ENCODE measurements at regions not wholly inside any gene's neighbourhood (a gene's known extent, or its start where the extent isn't known, plus 50 kb on each side); places are given as distances from the start of the nearest gene placed in this dataset.

GRCh38 chr1:87887100-87887499, 558.4 kb downstream of the LMO4 start:
- intact Hi-C loops (cut with DNase I) = no loop called here
- no peaks in the 10 kb centered on the region for H3K4me1 ChIP-seq
- no peak overlapping the region for H3K4me3 ChIP-seq
- no peaks in the 10 kb centered on the region for H3K9me3 ChIP-seq
- TF ChIP-seq POLR2A (IDR thresholded peaks at IDR 0.05) = no peak
- TF ChIP-seq CTCF (IDR thresholded peaks at IDR 0.05) = no peak
- no peak for ATAC-seq
- H3K36me3 ChIP-seq = no peaks in the 10 kb centered on the region
- 69 to 76% (median 72%) methylated on average over 1 of the region's 1 CpG for WGBS, 4 donors
- H3K27me3 ChIP-seq = no peaks in the 10 kb centered on the region
- DNase-seq = no peak
- no peak overlapping the region for H3K27ac ChIP-seq

- ATAC-seq (no peak), DNase-seq (no peak)
These were observed 559.8 kb downstream of the LMO4 start for GRCh38 chr1:87888446-87888845.

GRCh38 chr1:87894062-87894461, 565.4 kb downstream of the LMO4 start:
- Histone ChIP-seq H3K27ac (no peak overlapping the region), H3K9me3 (no peaks in the 10 kb centered on the region), H3K4me1 (no peaks in the 10 kb centered on the region), H3K36me3 (no peaks in the 10 kb centered on the region), H3K27me3 (no peaks in the 10 kb centered on the region), H3K4me3 (no peak overlapping the region)
- DNase-seq (no peak), ATAC-seq (no peak)
- WGBS, 4 donors = 90 to 96% (median 95%) methylated on average over 1 of the region's 1 CpG
- intact Hi-C loops (cut with DNase I) = no loop called here
- TF ChIP-seq POLR2A (IDR thresholded peaks at IDR 0.05) = no peak
- TF ChIP-seq CTCF (IDR thresholded peaks at IDR 0.05) = no peak

More at GRCh38 chr1:87888446-87888845, 559.8 kb downstream of the LMO4 start:
- H3K27ac ChIP-seq = no peak overlapping the region
- no peak for TF ChIP-seq CTCF (IDR thresholded peaks at IDR 0.05)
- TF ChIP-seq POLR2A (IDR thresholded peaks at IDR 0.05) = no peak
- no peaks in the 10 kb centered on the region for H3K9me3 ChIP-seq
- no peak overlapping the region for H3K4me3 ChIP-seq
- intact Hi-C loops (cut with DNase I) = no loop called here
- 63 to 79% (median 71%) methylated on average over 2 of the region's 2 CpGs for WGBS, 4 donors
- no peaks in the 10 kb centered on the region for H3K27me3 ChIP-seq
- no peaks in the 10 kb centered on the region for H3K4me1 ChIP-seq
- no peaks in the 10 kb centered on the region for H3K36me3 ChIP-seq

- Histone ChIP-seq H3K27me3 (no peaks in the 10 kb centered on the region), H3K4me3 (no peak overlapping the region), H3K9me3 (no peaks in the 10 kb centered on the region), H3K36me3 (no peaks in the 10 kb centered on the region), H3K4me1 (no peaks in the 10 kb centered on the region), H3K27ac (no peak overlapping the region)
- DNase-seq (no peak), ATAC-seq (no peak)
- TF ChIP-seq POLR2A (IDR thresholded peaks at IDR 0.05) (no peak), CTCF (IDR thresholded peaks at IDR 0.05) (no peak)
- whole genome bisulfite sequencing, 4 donors = 34 to 76% (median 56%) methylated on average over 1 of the region's 1 CpG
- intact Hi-C loops (cut with DNase I) = no loop called here
These were observed 568.8 kb downstream of the LMO4 start for GRCh38 chr1:87897481-87897880.
